ENCODE measurements at regions not wholly inside any gene's neighbourhood (a gene's known extent, or its start where the extent isn't known, plus 50 kb on each side); places are given as distances from the start of the nearest gene placed in this dataset.
"Not testable (repeated sequence)": the region's sequence is repeated elsewhere in the genome, so short reads cannot be mapped to it uniquely, and the experiment has no call there.

DNA sequence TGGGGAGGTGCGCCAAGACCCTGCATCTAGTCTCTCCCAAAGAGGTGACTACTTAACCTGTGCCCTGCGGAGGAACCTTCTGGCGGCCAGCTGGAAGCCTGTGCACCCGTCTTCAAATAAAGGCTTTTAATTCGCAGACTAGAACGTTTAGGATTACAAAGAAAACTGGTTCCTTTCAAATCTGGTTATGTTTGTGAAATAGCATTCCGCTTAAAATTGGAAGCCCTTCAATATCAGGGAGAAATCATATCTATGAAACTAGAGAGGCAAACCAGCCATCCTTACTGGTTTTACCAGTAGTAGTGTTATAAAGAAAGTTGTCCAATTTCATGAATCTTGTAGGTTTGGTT lies 250.8 kb downstream of the FAM72C start:
- no peaks in the 10 kb centered on the region for H3K4me1 ChIP-seq
- no peak for ATAC-seq
- H3K36me3 ChIP-seq = no peaks in the 10 kb centered on the region
- no peak overlapping the region for H3K27ac ChIP-seq
- TF ChIP-seq CTCF (IDR thresholded peaks at IDR 0.05) = no peak
- peak overlapping the region; percentile 21 for H3K4me3 ChIP-seq
- H3K9me3 ChIP-seq = no peaks in the 10 kb centered on the region
- intact Hi-C loops (cut with DNase I) = no loop called here
- no peak for DNase-seq
- peaks cover 65% of the 10 kb centered on the region for H3K27me3 ChIP-seq (ENCODE audit: low read depth)

DNA sequence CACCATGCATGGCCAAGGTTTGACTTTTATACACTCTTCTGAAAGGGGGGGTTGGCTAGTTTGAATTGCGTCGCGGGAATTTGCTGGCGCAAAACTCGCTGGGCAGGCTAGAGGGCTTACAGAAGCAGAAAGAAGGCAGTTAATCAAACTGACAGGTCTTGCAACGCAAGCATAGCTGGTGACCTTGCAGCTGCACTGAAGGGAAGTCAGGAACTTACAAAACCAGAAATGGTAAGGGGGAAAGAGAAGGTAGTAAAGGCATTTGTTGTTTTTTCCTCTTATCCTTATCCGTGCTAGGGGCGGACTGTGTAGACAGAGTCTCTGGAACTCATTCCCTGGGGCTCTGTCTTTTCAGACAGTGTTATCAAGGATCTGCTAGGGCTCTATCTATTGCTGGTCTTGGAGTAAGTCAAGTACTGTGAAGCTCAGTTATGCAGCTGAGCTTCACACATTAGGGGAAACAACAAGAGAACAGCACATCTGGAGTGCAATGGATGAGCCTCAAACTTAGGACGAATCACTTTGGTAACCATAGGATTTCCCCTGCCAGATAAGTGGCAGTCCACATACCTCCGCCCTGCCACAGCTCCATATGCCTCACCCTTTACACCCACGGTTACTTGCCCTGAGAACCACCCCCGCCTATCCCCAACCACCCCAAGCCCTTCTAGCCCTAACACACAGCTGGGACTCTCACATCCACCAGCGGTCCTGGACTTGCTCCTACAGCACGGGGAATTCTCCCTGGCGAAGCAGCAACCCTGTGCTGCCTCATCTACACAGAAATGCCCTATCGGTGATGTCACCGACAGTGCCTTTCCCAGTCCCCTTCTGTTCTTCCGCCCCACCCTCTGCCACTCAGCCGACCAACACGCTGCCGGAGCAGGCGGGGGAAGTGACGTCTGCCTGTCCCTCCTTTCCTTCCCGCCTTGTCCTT lies 251.4 kb downstream of the FAM72C start:
- H3K27ac ChIP-seq = no peak overlapping the region
- ATAC-seq = peak; percentile 63 to 64
- peak; percentile 63 for DNase-seq
- peaks cover 59% of the 10 kb centered on the region for H3K27me3 ChIP-seq (ENCODE audit: low read depth)
- H3K4me3 ChIP-seq = peak overlapping the region; percentile 21
- intact Hi-C loops (cut with DNase I) = no loop called here
- no peaks in the 10 kb centered on the region for H3K4me1 ChIP-seq
- no peaks in the 10 kb centered on the region for H3K9me3 ChIP-seq
- no peaks in the 10 kb centered on the region for H3K36me3 ChIP-seq
- TF ChIP-seq CTCF (IDR thresholded peaks at IDR 0.05) = no peak

DNA sequence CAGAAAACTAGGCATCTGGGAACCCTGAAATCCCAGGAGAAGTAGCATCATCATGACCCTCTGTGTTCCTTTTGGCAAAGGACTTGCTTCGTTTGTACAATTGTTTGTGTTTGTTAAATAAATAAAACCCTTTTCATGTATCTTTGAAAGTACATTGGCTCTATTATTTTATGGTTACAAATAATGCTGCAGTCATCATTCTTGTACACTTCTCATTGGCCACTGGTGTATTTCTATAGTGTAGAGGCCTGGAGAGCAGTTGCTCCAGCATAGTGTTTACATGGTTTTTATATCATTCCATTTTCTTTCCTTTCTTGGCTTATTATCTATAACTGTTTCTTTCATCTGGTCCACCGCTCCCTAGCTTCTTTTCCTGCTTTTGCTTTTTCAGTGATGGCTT lies 253.3 kb downstream of the FAM72C start:
- intact Hi-C loops (cut with DNase I) = no loop called here
- DNase-seq (no peak), ATAC-seq (no peak)
- Histone ChIP-seq H3K27me3 (ENCODE audit: low read depth) (peaks cover 49% of the 10 kb centered on the region), H3K9me3 (no peaks in the 10 kb centered on the region), H3K4me1 (no peaks in the 10 kb centered on the region), H3K36me3 (no peaks in the 10 kb centered on the region), H3K4me3 (no peak overlapping the region), H3K27ac (no peak overlapping the region)
- TF ChIP-seq CTCF (IDR thresholded peaks at IDR 0.05) = no peak

GRCh38 chr1:143718021-143718420 lies 253.8 kb downstream of the FAM72C start:
- Histone ChIP-seq H3K27me3 (ENCODE audit: low read depth) (peaks cover 45% of the 10 kb centered on the region), H3K4me1 (no peaks in the 10 kb centered on the region), H3K36me3 (no peaks in the 10 kb centered on the region), H3K27ac (no peak overlapping the region), H3K9me3 (no peaks in the 10 kb centered on the region), H3K4me3 (no peak overlapping the region)
- no peak for TF ChIP-seq CTCF (IDR thresholded peaks at IDR 0.05)
- intact Hi-C loops (cut with DNase I) = no loop called here
- DNase-seq (no peak), ATAC-seq (no peak)

DNA sequence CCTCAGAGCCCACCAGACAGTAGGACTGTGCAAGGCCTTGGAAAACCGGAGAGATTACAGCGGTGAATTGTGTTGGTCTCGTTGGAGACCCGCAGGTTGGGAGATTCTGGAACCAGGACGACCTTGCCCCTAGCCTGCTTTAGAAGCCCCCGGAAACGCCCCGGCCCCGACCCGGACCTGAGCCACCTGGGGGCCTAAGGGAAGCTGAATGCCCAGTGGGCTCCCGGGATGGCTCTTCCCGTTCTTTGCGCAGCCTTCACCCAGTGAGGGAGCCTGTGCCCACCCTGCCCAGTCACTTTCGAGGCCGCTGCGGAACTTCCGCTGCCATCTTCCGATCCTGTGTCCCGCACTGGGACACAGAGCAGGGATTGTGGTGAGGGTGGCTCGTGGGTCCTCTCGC lies 254.4 kb downstream of the FAM72C start:
- DNase-seq = no peak
- H3K27ac ChIP-seq = no peak overlapping the region
- H3K4me3 ChIP-seq = no peak overlapping the region
- no peaks in the 10 kb centered on the region for H3K4me1 ChIP-seq
- ATAC-seq = no peak
- intact Hi-C loops (cut with DNase I) = no loop called here
- peaks cover 40% of the 10 kb centered on the region for H3K27me3 ChIP-seq (ENCODE audit: low read depth)
- no peaks in the 10 kb centered on the region for H3K36me3 ChIP-seq
- H3K9me3 ChIP-seq = no peaks in the 10 kb centered on the region
- TF ChIP-seq CTCF (IDR thresholded peaks at IDR 0.05) = no peak

GRCh38 chr1:143714913-143715312 lies 256.9 kb downstream of the FAM72C start:
- intact Hi-C loops (cut with DNase I); ATAC-seq: not testable (repeated sequence)

More at GRCh38 chr1:143714913-143715312, 256.9 kb downstream of the FAM72C start:
- H3K27ac ChIP-seq, H3K9me3 ChIP-seq, DNase-seq, H3K4me1 ChIP-seq, H3K36me3 ChIP-seq, H3K4me3 ChIP-seq: not testable (repeated sequence)
- H3K27me3 ChIP-seq (ENCODE audit: low read depth) = peaks cover 29% of the 10 kb centered on the region

All from lower lobe of right lung (tissue), 2 donors.